IMR-90 (cell line): ENCODE measurements at regions not wholly inside any gene's neighbourhood (a gene's known extent, or its start where the extent isn't known, plus 50 kb on each side); places are given as distances from the start of the nearest gene placed in this dataset.

Source experiments
- ATAC-seq: fragments of 200-7000 bp; cut with Tn5 transposase; 2 replicates; pipeline ENCODE4 v1.9.1; 2020; ENCODE audit warnings: low read depth, mild to moderate bottlenecking, moderate library complexity
- BruUV-seq: library from RNA; stranded (reverse); fragments of 400-500 nt; replicated peaks from 2 replicates; lab custom pipeline; 2021; lab: Mats Ljungman, UMichigan
- CTCF ChIA-PET: fragments of 300-600 bp; formaldehyde crosslinking; extraction: SDS; loops from one replicate; lab custom pipeline; 2021; ENCODE audit warnings: antibody characterized with exemption; lab: Yijun Ruan, JAX
- POLR2A ChIA-PET: fragments of 300-600 bp; sonication (Branson Sonifier 250); formaldehyde crosslinking; loops from one replicate; lab custom pipeline; 2022; ENCODE audit warnings: antibody characterized with exemption; ENCODE audit not compliant: unreplicated experiment; lab: Charles Lee
- DNase-seq: peaks from one replicate; pipeline ENCODE4 v3.0.0; 2013
- H2AFZ ChIP-seq: replicated peaks from 2 replicates; pipeline ENCODE3; 2013; ENCODE audit warnings: low read length, mild to moderate bottlenecking; ENCODE audit not compliant: poor library complexity
- H2AK5ac ChIP-seq: 2 replicates; pipeline ENCODE4 v1.6.1; 2013; ENCODE audit warnings: low read depth, low read length, inconsistent platforms
- H2AK9ac ChIP-seq: replicated peaks from 2 replicates; pipeline ENCODE3; 2013; ENCODE audit warnings: mild to moderate bottlenecking, low read depth, low read length, moderate library complexity; ENCODE audit not compliant: poor library complexity
- H2BK120ac ChIP-seq: 2 replicates; pipeline ENCODE4 v1.6.1; 2013; ENCODE audit warnings: low read depth, low read length, inconsistent platforms
- H2BK15ac ChIP-seq: 3 replicates; pipeline ENCODE4 v1.6.1; 2013; ENCODE audit warnings: low read depth, low read length, inconsistent platforms
- H2BK20ac ChIP-seq: 2 replicates; pipeline ENCODE4 v1.6.1; 2013; ENCODE audit warnings: low read depth, mild to moderate bottlenecking, inconsistent platforms, low read length, moderate library complexity
- H2BK5ac ChIP-seq: 2 replicates; pipeline ENCODE4 v1.6.1; 2013; ENCODE audit warnings: mild to moderate bottlenecking, low read depth, low read length, inconsistent platforms; ENCODE audit not compliant: poor library complexity, severe bottlenecking
- H3K14ac ChIP-seq: replicated peaks from 2 replicates; pipeline ENCODE4 v1.6.1; 2013; ENCODE audit warnings: low read depth, low read length, inconsistent platforms
- H3K18ac ChIP-seq: 2 replicates; pipeline ENCODE4 v1.6.1; 2013; ENCODE audit warnings: low read depth, low read length, control low read depth
- H3K23ac ChIP-seq: 2 replicates; pipeline ENCODE4 v1.6.1; 2013; ENCODE audit warnings: low read depth, low read length, inconsistent platforms
- H3K27ac ChIP-seq: 2 replicates; pipeline ENCODE4 v1.5.1; 2013; ENCODE audit warnings: mild to moderate bottlenecking, control low read depth, low read length; ENCODE audit not compliant: insufficient read depth
- H3K27me3 ChIP-seq: 2 replicates; pipeline ENCODE4 v1.6.1; 2013; ENCODE audit warnings: low read length; ENCODE audit not compliant: control insufficient read depth, insufficient read depth
- H3K36me3 ChIP-seq: 2 replicates; pipeline ENCODE4 v1.6.1; 2013; ENCODE audit warnings: low read length, mixed read lengths; ENCODE audit not compliant: control insufficient read depth, insufficient read depth
- H3K4ac ChIP-seq: 2 replicates; pipeline ENCODE4 v1.6.1; 2013; ENCODE audit warnings: low read depth, low read length, inconsistent platforms
- H3K4me1 ChIP-seq: 2 replicates; pipeline ENCODE4 v1.6.1; 2013; ENCODE audit warnings: low read length, mixed read lengths; ENCODE audit not compliant: control insufficient read depth, insufficient read depth
- H3K4me2 ChIP-seq: 2 replicates; pipeline ENCODE4 v1.6.1; 2013; ENCODE audit warnings: low read depth, mild to moderate bottlenecking, control low read depth, low read length, moderate library complexity
- H3K4me3 ChIP-seq: 2 replicates; pipeline ENCODE4 v1.5.1; 2013; ENCODE audit warnings: low read depth, mild to moderate bottlenecking, control low read depth, low read length, moderate library complexity; ENCODE audit not compliant: insufficient read depth
- H3K56ac ChIP-seq: 2 replicates; pipeline ENCODE4 v1.6.1; 2013; ENCODE audit warnings: low read length, inconsistent platforms; ENCODE audit not compliant: insufficient read depth; ENCODE audit errors: extremely low read depth
- H3K79me1 ChIP-seq, 2 experiments: 2 replicates each; pipeline ENCODE4 v1.6.1; 2013; ENCODE audit warnings: low read length in 2 of 2, inconsistent platforms in 1 of 2, low read depth in 1 of 2
- H3K9ac ChIP-seq: 2 replicates; pipeline ENCODE4 v1.6.1; 2013; ENCODE audit warnings: low read depth, low read length, control low read depth
- H3K9me1 ChIP-seq: 2 replicates; pipeline ENCODE4 v1.6.1; 2013; ENCODE audit warnings: low read length, inconsistent platforms; ENCODE audit not compliant: insufficient read depth
- H3K9me3 ChIP-seq: 2 replicates; pipeline ENCODE4 v1.6.1; 2013; ENCODE audit warnings: low read length; ENCODE audit not compliant: control insufficient read depth, insufficient read depth
- H4K20me1 ChIP-seq: 2 replicates; pipeline ENCODE4 v1.6.1; 2013; ENCODE audit warnings: low read length, inconsistent platforms; ENCODE audit not compliant: insufficient read depth
- H4K5ac ChIP-seq: 2 replicates; pipeline ENCODE4 v1.6.1; 2013; ENCODE audit warnings: mild to moderate bottlenecking, low read depth, low read length, control low read depth
- H4K8ac ChIP-seq, 2 experiments: 2 replicates each; pipeline ENCODE4 v1.6.1; 2013; ENCODE audit warnings: low read depth in 2 of 2, low read length in 2 of 2, control low read depth in 1 of 2, inconsistent platforms in 1 of 2
- H4K91ac ChIP-seq: 2 replicates; pipeline ENCODE4 v1.6.1; 2013; ENCODE audit warnings: low read depth, low read length, inconsistent platforms; ENCODE audit not compliant: insufficient read depth
- CEBPB ChIP-seq: IDR thresholded peaks from 2 replicates; pipeline ENCODE4 v1.6.1; 2012; ENCODE audit warnings: low read depth, low read length, improper control_type of control experiment
- CHD1 ChIP-seq: IDR thresholded peaks from 2 replicates; pipeline ENCODE4 v1.6.1; 2012; ENCODE audit warnings: low read depth, low read length, improper control_type of control experiment
- ELK1 ChIP-seq: fragments of 150-350 bp; IDR thresholded peaks from 2 replicates; pipeline ENCODE4 v1.6.1; 2016; ENCODE audit warnings: low read depth, mild to moderate bottlenecking, low read length, moderate library complexity, borderline replicate concordance
- FOS ChIP-seq: fragments of 150-350 bp; IDR thresholded peaks from 2 replicates; pipeline ENCODE4 v1.6.1; 2016; ENCODE audit warnings: low read depth, low read length
- MAFK ChIP-seq: IDR thresholded peaks from 2 replicates; pipeline ENCODE4 v1.6.1; 2012; ENCODE audit warnings: low read depth, low read length, improper control_type of control experiment
- MAZ ChIP-seq: IDR thresholded peaks from 2 replicates; pipeline ENCODE4 v1.6.1; 2012; ENCODE audit warnings: low read depth, mild to moderate bottlenecking, low read length, improper control_type of control experiment, moderate library complexity, borderline replicate concordance
- MXI1 ChIP-seq: IDR thresholded peaks from 2 replicates; pipeline ENCODE4 v1.6.1; 2012; ENCODE audit warnings: low read depth, mild to moderate bottlenecking, low read length, moderate library complexity, borderline replicate concordance
- NFE2L2 ChIP-seq: fragments of 150-350 bp; IDR thresholded peaks from 2 replicates; pipeline ENCODE4 v1.6.1; 2016; ENCODE audit warnings: low read depth, mild to moderate bottlenecking, low read length
- POLR2A ChIP-seq: IDR thresholded peaks from 2 replicates; pipeline ENCODE4 v1.6.1; 2012; ENCODE audit warnings: mild to moderate bottlenecking, low read depth, low read length
- RAD21 ChIP-seq: IDR thresholded peaks from 2 replicates; pipeline ENCODE4 v1.6.1; 2012; ENCODE audit warnings: low read length, improper control_type of control experiment
- RCOR1 ChIP-seq: IDR thresholded peaks from 2 replicates; pipeline ENCODE4 v1.6.1; 2012; ENCODE audit warnings: mild to moderate bottlenecking, low read length, improper control_type of control experiment; ENCODE audit not compliant: insufficient replicate concordance
- RFX5 ChIP-seq: IDR thresholded peaks from 2 replicates; pipeline ENCODE4 v1.8.0; 2012; ENCODE audit warnings: low read depth, mild to moderate bottlenecking, low read length, moderate library complexity
- SMC3 ChIP-seq: fragments of 150-350 bp; IDR thresholded peaks from 2 replicates; pipeline ENCODE4 v1.6.1; 2016; ENCODE audit warnings: low read depth, mild to moderate bottlenecking, antibody characterized with exemption, low read length, moderate library complexity
- USF2 ChIP-seq: fragments of 150-350 bp; IDR thresholded peaks from 2 replicates; pipeline ENCODE4 v1.6.1; 2017; ENCODE audit warnings: mild to moderate bottlenecking, antibody characterized with exemption, low read length, low read depth
- WGBS, 2 experiments: methylation state at CpG; one replicate each; pipeline versions ENCODE4 v1.1.5 to v1.1.7; 2013; ENCODE audit warnings: missing lambda C conversion rate in 2 of 2; ENCODE audit not compliant: insufficient read length in 1 of 2; ENCODE audit errors: extremely low coverage in 2 of 2; 5-methylcytosine and 5-hydroxymethylcytosine counted together
- dilution Hi-C: fragments of 300-500 bp; cut with HindIII; formaldehyde crosslinking; loops from one replicate; pipeline ENCODE4 v1.14.3; 2018; ENCODE audit warnings: low sequenced_read_pairs; ENCODE audit not compliant: unreplicated experiment
- in situ Hi-C: fragments of 300-500 bp; cut with MboI; formaldehyde crosslinking; loops from 3 replicates; pipeline ENCODE4 v1.14.3; 2019; ENCODE audit warnings: low sequenced_read_pairs, inconsistent platforms, mixed read lengths
- intact Hi-C: fragments of 100-400 bp; cut with micrococcal nuclease; formaldehyde crosslinking; loops from 2 replicates; pipeline ENCODE4 v1.10.0; 2022
- TF ChIP-seq, protein P1 (sequence below): conservative IDR thresholded peaks from 2 replicates; pipeline ENCODE4 v1.5.1; 2012; ENCODE audit warnings: mild to moderate bottlenecking, low read depth, low read length, improper control_type of control experiment

GRCh38 chr7:106381252-106381651 lies 96.5 kb upstream of the NAMPT start:
- CTCF ChIA-PET, result no interaction called here
- dilution Hi-C loops (no loop called here), in situ Hi-C loops (no loop called here), intact Hi-C loops (no loop called here)
- H3K9ac ChIP-seq, result no peak overlapping the region
- H3K79me1 ChIP-seq, result no peaks in the 10 kb centered on the region
- H4K5ac ChIP-seq, result no peak overlapping the region
- no peaks in the 10 kb centered on the region for H4K20me1 ChIP-seq
- H3K9me3 ChIP-seq, result peaks cover 4% of the 10 kb centered on the region; the same call in 1 of the 2 replicates
- POLR2A ChIA-PET, result no interaction called here
- H2BK120ac ChIP-seq, result no peak overlapping the region
- ATAC-seq, result no peak
- H3K9me1 ChIP-seq, result no peaks in the 10 kb centered on the region
- no peaks in the 10 kb centered on the region for H3K36me3 ChIP-seq
- TF ChIP-seq USF2 (no peak), CEBPB (no peak), MAZ (no peak), RAD21 (no peak), POLR2A (no peak), SMC3 (no peak), FOS (no peak), RFX5 (no peak), MXI1 (no peak), MAFK (no peak), ELK1 (no peak), CHD1 (no peak), RCOR1 (no peak), NFE2L2 (no peak)
- TF ChIP-seq, protein P1, sequence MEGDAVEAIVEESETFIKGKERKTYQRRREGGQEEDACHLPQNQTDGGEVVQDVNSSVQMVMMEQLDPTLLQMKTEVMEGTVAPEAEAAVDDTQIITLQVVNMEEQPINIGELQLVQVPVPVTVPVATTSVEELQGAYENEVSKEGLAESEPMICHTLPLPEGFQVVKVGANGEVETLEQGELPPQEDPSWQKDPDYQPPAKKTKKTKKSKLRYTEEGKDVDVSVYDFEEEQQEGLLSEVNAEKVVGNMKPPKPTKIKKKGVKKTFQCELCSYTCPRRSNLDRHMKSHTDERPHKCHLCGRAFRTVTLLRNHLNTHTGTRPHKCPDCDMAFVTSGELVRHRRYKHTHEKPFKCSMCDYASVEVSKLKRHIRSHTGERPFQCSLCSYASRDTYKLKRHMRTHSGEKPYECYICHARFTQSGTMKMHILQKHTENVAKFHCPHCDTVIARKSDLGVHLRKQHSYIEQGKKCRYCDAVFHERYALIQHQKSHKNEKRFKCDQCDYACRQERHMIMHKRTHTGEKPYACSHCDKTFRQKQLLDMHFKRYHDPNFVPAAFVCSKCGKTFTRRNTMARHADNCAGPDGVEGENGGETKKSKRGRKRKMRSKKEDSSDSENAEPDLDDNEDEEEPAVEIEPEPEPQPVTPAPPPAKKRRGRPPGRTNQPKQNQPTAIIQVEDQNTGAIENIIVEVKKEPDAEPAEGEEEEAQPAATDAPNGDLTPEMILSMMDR, result no peak
- no peak overlapping the region for H2BK15ac ChIP-seq
- no peak overlapping the region for H2AFZ ChIP-seq
- no peak overlapping the region for H3K23ac ChIP-seq
- H2AK9ac ChIP-seq, result no peak overlapping the region
- no peak overlapping the region for H4K8ac ChIP-seq
- H3K27me3 ChIP-seq, result peaks cover 20% of the 10 kb centered on the region
- DNase-seq, result no peak
- no peak overlapping the region for H3K18ac ChIP-seq
- H3K14ac ChIP-seq, result no peak overlapping the region
- H3K4me2 ChIP-seq, result no peak overlapping the region
- H3K4ac ChIP-seq, result no peak overlapping the region
- WGBS, 2 experiments, result no CpG with 5 or more reads among the region's 2 CpGs
- BruUV-seq, result no TSS peak
- no peak overlapping the region for H2AK5ac ChIP-seq
- no peak overlapping the region for H3K56ac ChIP-seq
- no peak overlapping the region for H4K91ac ChIP-seq
- H3K4me3 ChIP-seq, result no peak overlapping the region
- H2BK20ac ChIP-seq, result no peak overlapping the region
- no peak overlapping the region for H2BK5ac ChIP-seq
- H3K27ac ChIP-seq, result no peak overlapping the region
- no peaks in the 10 kb centered on the region; the same call in 1 of the 2 replicates for H3K4me1 ChIP-seq
